ENCODE measurements at regions not wholly inside any gene's neighbourhood (a gene's known extent, or its start where the extent isn't known, plus 50 kb on each side); places are given as distances from the start of the nearest gene placed in this dataset.

- Histone ChIP-seq H3K4me1 (replicated peaks; ENCODE audit: insufficient read depth) (peaks cover 13% of the 10 kb centered on the region), H3K9me3 (ENCODE audit: insufficient read depth, low read depth) (0 out of 2 replicates have a peak, but pooled peaks cover 4% of the 10 kb centered on the region), H3K79me2 (ENCODE audit: low read depth) (no peaks in the 10 kb centered on the region), H2AFZ (no peak overlapping the region), H3K9me2 (ENCODE audit: insufficient read depth) (no peaks in the 10 kb centered on the region), H3K4me3 (no peak overlapping the region), H3K27ac (no peak overlapping the region), H3K27me3 (ENCODE audit: insufficient read depth, low read depth) (no peaks in the 10 kb centered on the region), H3F3A (ENCODE audit: insufficient read depth, low read depth) (0 out of 2 replicates have a peak, but pooled peaks cover 4% of the 10 kb centered on the region), H3K36me3 (ENCODE audit: low read depth) (no peaks in the 10 kb centered on the region), H4K20me1 (ENCODE audit: insufficient read depth) (no peaks in the 10 kb centered on the region), H3K4me2 (no peak overlapping the region)
- TF ChIP-seq EZH2 (IDR thresholded peaks at IDR 0.05; ENCODE audit: low read depth) (no peak), CTCF (conservative IDR thresholded peaks at IDR 0.05) (no peak)
- intact Hi-C loops (cut with micrococcal nuclease; ENCODE audit: unreplicated experiment), result no loop called here
- no peak for DNase-seq
- ChIA-PET POLR2A (ENCODE audit: unreplicated experiment) (interaction anchor here (0.6 kb wide), 1 partner anchor 106 kb away, joined by 4 read pairs; no protein-coding TSS in a partner anchor), CTCF (no interaction called here)
- no TSS peak for BruUV-seq (replicated peaks)
Observed at GRCh38 chr13:50584856-50585580, 258.5 kb downstream of the DLEU7 start.

GRCh38 chr13:50585674-50586413 lies 257.6 kb downstream of the DLEU7 start:
- CTCF ChIA-PET, result no interaction called here
- Histone ChIP-seq H3K27me3 (ENCODE audit: insufficient read depth, low read depth) (no peaks in the 10 kb centered on the region), H3K4me1 (replicated peaks; ENCODE audit: insufficient read depth) (peaks cover 15% of the 10 kb centered on the region), H3K4me3 (no peak overlapping the region), H3F3A (ENCODE audit: insufficient read depth, low read depth) (0 out of 2 replicates have a peak, but pooled peaks cover 4% of the 10 kb centered on the region), H3K27ac (no peak overlapping the region), H2AFZ (no peak overlapping the region), H3K9me2 (ENCODE audit: insufficient read depth) (no peaks in the 10 kb centered on the region), H3K9me3 (ENCODE audit: insufficient read depth, low read depth) (0 out of 2 replicates have a peak, but pooled peaks cover 4% of the 10 kb centered on the region), H4K20me1 (ENCODE audit: insufficient read depth) (no peaks in the 10 kb centered on the region), H3K4me2 (no peak overlapping the region), H3K36me3 (ENCODE audit: low read depth) (no peaks in the 10 kb centered on the region), H3K79me2 (ENCODE audit: low read depth) (no peaks in the 10 kb centered on the region)
- POLR2A ChIA-PET (ENCODE audit: unreplicated experiment), result no interaction called here
- no peak for TF ChIP-seq CTCF (conservative IDR thresholded peaks at IDR 0.05)
- BruUV-seq (replicated peaks), result no TSS peak
- DNase-seq, result no peak
- intact Hi-C loops (cut with micrococcal nuclease; ENCODE audit: unreplicated experiment), result no loop called here

GRCh38 chr13:50586414-50587083 lies 256.9 kb downstream of the DLEU7 start:
- Histone ChIP-seq H3K4me1 (replicated peaks; ENCODE audit: insufficient read depth) (peaks cover 15% of the 10 kb centered on the region), H3K36me3 (ENCODE audit: low read depth) (no peaks in the 10 kb centered on the region), H3K79me2 (ENCODE audit: low read depth) (no peaks in the 10 kb centered on the region), H3F3A (ENCODE audit: insufficient read depth, low read depth) (0 out of 2 replicates have a peak, but pooled peaks cover 4% of the 10 kb centered on the region), H3K9me2 (ENCODE audit: insufficient read depth) (no peaks in the 10 kb centered on the region), H2AFZ (no peak overlapping the region), H4K20me1 (ENCODE audit: insufficient read depth) (no peaks in the 10 kb centered on the region), H3K27me3 (ENCODE audit: insufficient read depth, low read depth) (no peaks in the 10 kb centered on the region), H3K27ac (no peak overlapping the region), H3K4me2 (no peak overlapping the region), H3K4me3 (no peak overlapping the region), H3K9me3 (ENCODE audit: insufficient read depth, low read depth) (0 out of 2 replicates have a peak, but pooled peaks cover 4% of the 10 kb centered on the region)
- no peak for DNase-seq
- no TSS peak for BruUV-seq (replicated peaks)
- intact Hi-C loops (cut with micrococcal nuclease; ENCODE audit: unreplicated experiment), result no loop called here
- no peak for TF ChIP-seq EZH2 (IDR thresholded peaks at IDR 0.05; ENCODE audit: low read depth)
- TF ChIP-seq CTCF (conservative IDR thresholded peaks at IDR 0.05), result no peak
- ChIA-PET POLR2A (ENCODE audit: unreplicated experiment) (no interaction called here), CTCF (no interaction called here)

All from PC-9 (cell line).